Fibroblast of peridontal ligament (primary cell): ENCODE measurements at regions not wholly inside any gene's neighbourhood (a gene's known extent, or its start where the extent isn't known, plus 50 kb on each side); places are given as distances from the start of the nearest gene placed in this dataset.
"Not testable (repeated sequence)": the region's sequence is repeated elsewhere in the genome, so short reads cannot be mapped to it uniquely, and the experiment has no call there.

Source experiments
- DNase-seq: peaks from one replicate; pipeline ENCODE4 v3.0.0-alpha.2; 2010; ENCODE audit errors: extremely low read depth

DNA sequence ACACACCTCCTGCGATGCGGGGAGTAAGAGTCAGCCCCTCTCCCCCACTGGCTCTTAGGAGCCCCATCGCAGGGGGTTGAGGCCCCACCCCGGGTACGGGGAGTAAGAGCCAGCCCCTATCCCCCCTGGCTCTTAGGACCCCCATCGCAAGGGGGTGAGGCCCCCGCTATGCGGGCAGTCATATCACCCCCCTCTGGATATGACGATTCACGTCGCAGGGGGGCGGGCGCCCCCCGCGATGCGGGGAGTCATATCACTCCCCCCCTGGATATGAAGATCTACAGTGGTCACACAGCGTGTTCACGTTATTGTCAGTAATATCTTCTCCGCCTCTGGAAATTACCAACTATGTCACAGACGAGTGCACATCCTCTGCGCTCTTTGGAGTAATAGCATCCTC lies 61.1 kb downstream of the DEFB131A start:
- DNase-seq: not testable (repeated sequence)

DNA sequence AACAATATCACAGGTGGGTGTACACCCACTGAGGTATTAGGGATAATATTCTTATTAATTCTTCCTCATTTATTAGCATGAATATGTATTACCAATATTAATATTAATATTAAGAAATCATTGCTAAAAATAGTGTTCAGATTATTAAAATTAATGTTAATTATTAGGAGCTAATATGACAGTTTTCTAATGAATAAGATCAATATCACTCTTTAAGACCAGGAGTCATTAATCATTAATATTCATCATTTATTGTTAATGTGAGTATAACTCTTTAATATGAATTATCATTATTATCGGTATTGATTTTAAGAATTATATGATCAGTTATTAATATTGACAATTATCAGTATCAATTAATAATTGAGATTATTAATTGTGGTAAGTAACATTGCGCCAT lies 62.5 kb downstream of the DEFB131A start:
- not testable (repeated sequence) for DNase-seq

DNA sequence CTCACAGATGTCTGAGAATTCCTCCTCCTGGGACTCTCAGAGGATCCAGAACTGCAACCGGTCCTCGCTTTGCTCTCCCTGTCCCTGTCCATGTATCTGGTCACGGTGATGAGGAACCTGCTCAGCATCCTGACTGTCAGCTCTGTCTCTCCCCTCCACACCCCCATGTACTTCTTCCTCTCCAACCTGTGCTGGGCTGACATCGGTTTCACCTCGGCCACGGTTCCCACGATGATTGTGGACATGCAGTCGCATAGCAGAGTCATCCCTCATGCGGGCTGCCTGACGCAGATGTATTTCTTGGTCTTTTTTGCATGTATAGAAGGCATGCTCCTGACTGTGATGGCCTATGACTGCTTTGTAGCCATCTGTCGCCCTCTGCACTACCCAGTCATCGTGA lies 68.7 kb downstream of the DEFB131A start:
- DNase-seq: not testable (repeated sequence)

DNA sequence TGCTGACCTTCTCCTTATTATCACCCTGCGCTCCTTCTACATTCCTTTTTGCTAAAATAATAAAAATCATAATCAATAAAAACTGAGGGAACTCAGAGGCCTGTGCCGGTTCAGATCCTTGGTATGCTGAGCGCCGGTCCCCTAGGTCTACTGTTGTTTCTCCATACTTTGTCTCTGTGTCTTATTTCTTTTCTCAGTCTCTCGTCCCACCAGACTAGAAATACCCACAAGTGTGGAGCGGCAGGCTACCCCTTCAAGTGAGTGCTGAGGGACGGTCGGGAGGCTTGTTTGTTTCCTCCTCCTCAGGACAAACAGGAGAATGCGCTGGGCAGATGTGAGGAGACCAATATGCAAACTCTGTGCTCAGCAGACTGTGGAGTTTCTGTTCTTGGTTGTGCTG lies 75.4 kb downstream of the DEFB131A start:
- DNase-seq: not testable (repeated sequence)

DNA sequence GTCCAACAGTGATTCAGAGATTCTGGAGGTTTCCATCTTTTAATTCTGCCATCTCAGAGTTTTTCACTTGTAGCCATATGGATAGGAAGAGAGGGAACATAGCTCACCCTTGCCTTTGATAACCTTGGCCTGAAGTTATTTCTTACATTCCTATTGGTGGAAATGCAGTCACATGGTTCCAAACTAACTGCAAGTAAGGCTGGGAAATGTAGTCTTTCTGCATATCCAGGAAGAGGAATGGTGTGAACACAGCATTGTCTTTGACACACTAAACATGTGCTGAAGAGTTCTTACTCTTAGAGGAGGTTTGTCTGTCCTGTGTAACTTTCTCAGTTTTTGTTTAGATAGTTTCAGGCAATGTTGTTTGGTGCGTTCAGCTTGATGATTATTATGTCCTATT lies 78.7 kb downstream of the DEFB131A start:
- not testable (repeated sequence) for DNase-seq

DNA sequence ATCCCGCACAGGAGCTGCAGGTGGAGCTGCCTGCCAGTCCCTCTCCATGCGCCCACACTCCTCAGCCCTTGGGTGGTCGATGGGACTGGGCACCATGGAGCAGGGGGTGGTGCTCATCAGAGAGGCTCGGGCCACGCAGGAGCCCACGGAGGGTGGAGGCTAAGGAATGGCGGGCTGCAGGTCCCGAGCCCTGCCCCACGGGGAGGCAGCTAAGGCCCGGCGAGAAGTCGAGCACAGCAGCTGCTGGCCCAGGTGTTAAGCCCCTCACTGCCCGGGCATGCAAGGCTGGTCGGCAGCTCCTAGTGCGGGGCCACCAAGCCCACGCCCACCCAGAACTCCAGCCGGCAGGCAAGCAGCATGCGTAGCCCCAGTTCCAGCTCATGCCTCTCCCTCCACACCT lies 80.2 kb downstream of the DEFB131A start:
- not testable (repeated sequence) for DNase-seq

DNA sequence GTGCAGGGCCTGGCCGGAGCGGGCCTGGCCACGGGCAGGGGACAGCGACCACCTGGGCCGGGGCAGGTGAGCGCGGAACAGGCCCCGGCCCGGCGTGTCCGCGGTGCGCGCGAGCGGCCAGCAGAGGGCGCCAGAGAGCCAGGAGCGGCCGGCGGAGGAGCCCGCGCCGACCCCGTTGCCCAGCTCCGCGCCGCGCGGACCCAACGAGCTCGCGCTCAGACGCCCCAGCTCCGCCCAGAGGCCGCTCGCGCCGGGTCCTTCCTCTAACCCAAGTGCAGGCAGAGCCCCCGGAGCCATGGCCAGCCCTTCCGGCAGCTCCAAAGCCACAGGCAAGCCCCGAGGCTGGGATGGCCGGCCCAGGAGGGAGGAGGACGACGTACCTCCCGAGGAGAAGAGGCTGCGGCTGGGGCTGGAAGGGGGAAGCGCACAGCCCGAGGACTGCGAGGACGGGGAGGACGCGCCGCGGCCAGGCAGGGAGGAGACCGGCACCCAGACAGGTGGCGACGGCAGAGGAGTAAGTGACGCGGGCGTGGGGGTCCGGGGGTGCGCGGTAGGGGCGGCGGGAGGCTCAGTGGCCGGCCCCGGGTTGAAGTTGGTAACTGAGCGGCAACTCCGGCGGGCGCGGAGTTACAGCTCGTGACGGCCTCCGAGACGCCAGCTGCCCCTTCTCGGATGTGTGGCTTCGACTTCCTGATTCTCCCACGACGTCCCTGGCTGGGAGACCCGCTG lies 88.1 kb downstream of the DEFB131A start:
- peak; percentile 4 for DNase-seq

DNA sequence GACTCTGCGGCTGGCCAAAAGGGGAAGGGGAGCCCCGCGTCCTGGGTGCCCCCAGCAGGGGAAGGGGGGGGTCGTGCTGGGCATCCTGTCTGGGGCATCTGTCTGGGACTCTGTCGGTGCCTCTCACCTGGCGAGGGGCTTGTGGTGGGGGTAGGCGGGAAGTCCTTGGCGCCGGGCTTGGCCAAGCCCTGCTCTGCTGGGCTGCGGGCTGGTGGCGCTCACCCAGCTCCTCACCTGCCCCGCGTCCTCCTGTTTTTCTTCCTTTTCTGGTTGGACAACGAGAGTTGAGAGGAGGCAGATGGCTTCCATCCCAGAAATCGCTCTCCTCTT lies 88.6 kb downstream of the DEFB131A start:
- DNase-seq: not testable (repeated sequence)

DNA sequence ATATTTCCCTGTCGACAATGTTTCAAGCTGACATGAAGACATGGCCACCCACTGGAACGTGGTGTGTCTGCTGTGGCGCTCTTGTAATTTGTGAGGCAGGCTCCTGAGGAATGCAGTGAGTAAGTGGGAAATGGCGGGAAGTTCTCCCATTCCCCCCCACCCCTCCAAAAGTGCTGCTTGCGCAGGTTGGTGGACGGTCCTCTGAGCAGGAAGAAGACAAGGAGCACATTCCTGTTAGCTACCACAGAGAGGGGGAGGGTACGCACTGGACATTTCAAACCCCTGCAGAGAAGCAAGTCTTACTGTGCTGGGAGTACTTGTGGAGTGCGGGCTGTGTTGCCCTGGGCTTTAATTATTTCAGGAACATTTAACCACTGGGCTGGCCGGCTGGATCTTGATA lies 92.9 kb downstream of the DEFB131A start:
- not testable (repeated sequence) for DNase-seq

DNA sequence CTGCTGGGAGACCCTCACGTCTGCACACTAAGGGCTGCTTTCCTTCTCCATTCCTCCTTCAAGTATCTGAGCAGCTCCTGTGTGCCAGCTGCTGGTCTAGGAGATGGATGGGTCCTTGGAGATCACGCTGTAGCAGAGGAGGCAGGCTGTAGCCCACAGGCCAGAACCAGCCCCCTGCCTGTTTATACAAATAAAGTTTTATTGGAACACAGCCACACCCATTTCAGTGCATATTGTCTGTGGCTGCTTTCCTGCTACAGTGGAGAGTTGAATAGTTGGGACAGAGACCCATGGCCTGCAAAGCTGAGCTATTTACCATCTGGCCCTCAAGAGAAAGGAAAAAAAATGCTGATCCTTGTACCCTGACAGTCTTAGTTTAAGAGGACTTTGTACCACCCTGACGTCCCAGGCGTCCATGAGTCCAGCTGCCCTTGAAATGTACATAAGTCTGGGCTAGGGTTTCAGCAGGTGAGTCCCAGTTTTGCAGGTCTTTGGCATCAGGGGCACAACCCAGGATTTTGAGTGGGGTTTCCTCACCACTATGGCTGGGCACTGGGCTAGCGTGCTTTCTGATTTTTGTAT lies 95.8 kb downstream of the DEFB131A start:
- not testable (repeated sequence) for DNase-seq

DNA sequence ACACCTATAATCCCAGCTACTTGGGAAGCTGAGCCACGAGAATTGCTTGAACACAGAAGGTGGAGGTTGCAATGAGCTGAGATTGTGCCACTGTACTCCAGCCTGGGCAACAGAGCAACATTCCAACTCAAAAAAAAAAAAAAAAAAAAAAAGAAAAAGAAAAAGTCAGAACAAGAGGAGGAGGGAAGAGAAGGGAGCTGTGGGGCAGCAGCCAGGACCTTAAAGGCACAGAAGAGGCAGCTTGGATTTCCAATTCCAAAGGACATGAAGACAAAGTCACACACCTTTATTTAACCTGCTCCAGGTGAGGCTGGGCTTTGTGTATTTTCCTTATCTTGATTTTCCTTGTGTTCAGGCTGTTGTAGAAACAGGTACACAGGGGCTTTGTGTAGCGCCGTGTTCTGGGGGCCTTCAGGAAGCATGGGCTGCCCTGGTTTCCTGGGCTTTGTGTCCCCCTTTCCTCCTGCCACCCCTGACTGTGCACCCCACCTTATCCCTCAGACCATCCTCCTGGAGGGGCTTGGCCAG lies 97.2 kb downstream of the DEFB131A start:
- DNase-seq: not testable (repeated sequence)

DNA sequence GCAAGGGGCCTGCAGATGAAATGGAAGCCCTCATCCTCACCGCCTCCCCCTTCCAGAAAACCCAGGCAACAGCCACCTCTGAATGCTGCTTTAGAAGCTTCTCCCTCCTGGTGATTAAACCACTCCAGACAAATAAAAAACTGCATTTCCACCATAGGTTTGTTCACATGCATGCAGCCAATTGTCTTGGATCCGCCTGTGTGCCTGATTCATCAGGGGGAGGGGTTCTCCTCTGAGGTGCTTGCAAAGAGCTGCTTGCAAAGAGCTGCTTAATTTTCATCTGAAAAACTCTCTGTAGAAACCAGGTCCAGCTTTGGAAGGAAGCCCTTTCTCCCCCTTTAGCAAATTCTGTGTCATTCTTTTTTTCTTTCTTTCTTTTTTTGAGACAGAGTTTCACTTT lies 100.6 kb downstream of the DEFB131A start:
- DNase-seq: not testable (repeated sequence)

DNA sequence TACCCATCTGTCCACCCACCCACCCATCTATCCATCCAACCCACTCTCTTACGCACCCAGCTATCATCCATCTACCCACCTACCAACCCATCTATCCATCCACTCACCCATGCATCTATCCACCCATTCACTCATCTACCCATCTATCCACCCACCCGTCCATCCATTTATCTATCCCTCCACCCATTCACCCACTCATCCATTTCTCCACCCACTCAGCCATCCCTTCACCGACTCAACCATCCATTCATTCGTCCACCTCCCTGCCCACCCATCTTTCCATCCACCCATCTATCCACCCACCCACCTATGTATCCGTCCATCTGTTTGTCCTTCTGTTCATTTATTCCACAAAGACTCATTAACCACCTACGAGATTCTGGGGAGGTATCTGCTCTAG lies 103.3 kb downstream of the DEFB131A start:
- DNase-seq: not testable (repeated sequence)

DNA sequence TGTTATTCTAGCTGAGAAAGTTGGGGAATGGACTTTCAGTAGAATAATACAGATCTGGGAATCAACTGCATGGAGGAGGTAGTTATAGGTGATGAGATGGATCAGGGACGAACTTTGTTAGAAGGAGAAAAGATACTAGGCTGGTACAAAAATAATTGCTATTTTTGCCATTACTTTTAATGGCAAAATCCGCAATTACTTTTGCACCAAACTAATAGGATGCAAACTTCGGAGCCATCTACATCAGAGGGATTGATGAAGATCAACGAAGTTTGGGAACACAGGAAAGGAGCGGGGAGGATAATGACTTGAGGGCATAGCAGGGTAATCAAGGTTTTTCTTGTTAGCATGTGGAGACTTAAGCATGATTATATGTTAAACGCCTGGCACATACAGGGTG lies 111.9 kb downstream of the DEFB131A start:
- DNase-seq: not testable (repeated sequence)

DNA sequence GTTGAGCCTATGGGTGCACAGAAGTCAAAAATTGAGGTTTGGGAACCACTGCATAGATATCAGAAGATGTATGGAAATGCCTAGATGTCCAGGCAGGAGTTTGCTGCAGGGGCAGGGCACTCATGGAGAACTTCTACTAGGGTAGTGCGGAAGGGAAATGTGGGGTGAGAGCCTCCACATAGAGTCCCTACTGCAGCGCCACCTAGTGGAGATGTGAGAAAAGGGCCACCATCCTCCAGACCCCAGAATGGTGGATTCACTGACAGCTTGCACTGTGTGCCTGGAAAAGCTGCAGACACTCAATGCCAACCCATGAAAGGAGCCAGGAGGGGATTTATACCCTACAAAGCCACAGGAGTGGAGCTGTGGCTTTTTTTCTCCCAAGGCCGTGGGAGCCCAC lies 133.7 kb downstream of the DEFB131A start:
- not testable (repeated sequence) for DNase-seq

DNA sequence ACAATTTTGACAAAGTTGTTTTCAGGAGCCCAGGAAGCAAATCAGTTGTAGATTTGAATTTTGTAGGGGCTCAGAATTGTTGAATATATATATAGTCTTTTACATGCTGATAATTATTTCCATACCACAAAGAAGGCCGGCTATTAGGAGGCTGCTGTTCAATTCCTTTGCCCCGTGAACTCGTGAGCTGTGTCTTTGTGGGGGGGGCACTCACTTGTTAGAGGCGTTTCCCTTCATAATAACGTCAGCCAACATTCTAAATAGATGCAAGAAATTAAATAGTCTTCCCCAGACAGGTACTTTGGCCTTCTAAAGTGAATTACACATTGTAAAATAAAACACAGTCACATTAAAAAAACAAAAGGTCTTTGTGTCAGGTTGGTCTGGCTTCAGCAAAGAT lies 138.7 kb downstream of the DEFB131A start:
- not testable (repeated sequence) for DNase-seq

DNA sequence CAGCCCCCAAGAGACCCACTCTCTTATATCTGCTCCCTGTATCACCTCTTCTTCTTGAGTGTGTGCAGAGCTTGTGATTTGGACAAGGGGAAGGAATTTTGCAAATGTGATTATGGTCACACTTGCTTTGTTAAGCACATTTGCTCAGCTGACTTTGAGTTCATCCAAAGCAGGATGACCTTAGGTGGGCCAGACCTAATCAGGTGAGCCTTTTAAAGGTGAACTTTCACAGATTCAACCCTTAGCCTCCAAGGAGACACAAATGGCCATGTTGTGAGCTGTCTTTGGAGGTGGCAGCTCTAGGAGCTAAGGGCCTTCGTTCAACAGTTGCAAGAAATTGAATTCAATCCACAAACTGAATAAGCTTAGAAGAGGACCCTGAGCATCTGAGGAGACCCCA lies 147.8 kb downstream of the DEFB131A start:
- DNase-seq: no peak

DNA sequence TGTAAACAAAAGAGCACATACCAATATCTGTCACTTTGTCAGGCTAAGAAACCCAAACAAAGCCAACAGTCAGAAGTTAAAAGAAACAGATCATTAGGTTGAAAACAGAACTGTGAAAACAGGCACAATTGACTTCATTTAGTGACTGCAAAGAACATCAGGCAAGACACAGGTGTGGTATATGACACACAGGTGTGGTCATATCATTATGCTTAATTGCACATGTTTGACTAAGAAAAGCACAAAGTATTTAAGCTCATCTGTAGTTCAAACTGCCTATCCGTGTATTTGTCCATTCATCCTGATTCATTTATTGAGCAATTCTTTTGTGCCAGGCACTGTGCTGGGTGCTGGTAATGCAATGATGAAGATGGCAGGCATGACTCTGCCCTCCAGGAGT lies 150.7 kb downstream of the DEFB131A start:
- no peak for DNase-seq

DNA sequence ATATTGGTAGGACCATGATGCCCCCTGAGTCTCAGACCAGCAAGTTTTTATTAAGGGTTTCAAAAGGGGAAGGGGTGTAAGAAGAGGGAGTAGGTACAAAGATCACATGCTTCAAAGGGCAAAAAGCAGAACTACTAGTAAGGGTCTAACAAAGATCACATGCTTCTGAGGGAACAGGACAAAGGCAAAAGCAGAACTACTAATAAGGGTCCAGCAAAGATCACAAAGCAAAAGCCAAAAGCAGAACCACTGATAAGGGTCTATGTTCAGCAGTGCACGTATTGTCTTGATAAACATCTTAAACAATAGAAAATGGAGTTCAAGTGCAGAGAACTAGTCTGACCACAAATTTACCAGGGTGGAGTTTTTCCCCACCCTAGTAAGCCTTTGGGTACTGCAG lies 151.3 kb downstream of the DEFB131A start:
- DNase-seq: not testable (repeated sequence)

DNA sequence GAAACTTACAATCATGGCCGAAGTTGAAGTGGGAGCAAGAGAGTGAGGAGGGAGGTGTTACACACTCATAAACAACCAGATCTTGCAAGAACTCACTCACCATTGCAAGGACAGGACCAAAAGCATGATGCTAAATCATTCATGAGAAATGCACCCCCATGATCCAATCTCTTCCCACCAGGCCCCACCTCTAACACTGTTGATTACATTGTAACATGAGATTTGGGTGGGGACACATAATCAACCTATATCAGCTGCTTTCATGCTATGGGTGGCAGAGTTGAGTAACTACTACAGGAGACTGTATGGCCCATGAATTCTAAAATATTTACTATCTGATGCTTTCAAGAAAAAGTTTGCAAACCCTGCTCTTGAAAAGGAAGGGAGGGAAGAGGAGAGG lies 155.1 kb downstream of the DEFB131A start:
- no peak for DNase-seq

DNA sequence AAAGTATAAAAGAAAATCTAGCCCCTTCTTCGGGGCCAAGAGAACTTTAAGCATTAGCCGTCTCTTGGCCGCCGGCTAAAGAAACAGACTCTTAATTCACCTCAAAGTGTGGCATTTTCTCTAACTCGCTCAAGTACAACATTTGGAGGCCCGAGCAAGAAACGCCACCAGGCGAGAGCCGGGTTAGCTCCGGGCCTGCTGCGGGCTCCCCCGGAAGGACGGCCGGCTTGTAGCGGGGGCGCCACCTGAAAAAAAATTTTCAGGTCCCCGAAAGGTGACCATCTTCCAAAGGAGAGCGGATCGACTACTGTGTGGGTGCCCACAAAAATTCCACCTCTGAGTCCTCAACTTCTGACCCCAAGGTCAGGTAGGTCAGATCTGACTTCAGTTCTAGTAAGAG lies 156.0 kb downstream of the DEFB131A start:
- DNase-seq: no peak

DNA sequence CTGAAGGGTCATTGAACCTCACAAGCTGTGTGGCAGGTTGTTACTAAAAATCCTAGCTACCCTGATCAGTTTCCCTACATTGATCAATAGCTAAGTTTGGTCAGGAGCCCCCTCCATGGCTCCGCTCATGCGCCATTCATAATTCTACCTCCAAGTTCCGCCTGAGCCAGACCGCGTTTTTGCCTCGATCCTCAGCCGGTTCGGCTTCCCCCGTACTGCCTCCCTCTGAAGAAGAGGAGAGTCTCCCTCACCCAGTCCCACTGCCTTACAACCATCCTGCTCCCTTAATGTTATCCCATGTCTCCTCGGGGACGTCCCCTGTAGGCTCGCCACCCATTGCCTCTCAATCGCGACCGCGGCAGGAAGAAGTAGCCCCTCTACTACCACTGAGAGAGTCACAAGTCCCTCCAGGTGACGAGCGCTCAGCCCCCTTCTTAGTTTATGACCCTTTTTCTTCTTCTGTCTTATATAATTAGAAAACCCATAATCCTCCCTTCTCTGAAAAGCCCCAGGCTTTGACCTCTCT lies 158.2 kb downstream of the DEFB131A start:
- DNase-seq: no peak
